ENCODE measurements at regions not wholly inside any gene's neighbourhood (a gene's known extent, or its start where the extent isn't known, plus 50 kb on each side); places are given as distances from the start of the nearest gene placed in this dataset.

GRCh38 chrX:122934131-122934530 is 249.9 kb upstream of the GRIA3 start:
- 88 to 100% methylated on average over 1 of the region's 1 CpG for WGBS, 2 donors
- no peak overlapping the region for H3K27ac ChIP-seq
- no peaks in the 10 kb centered on the region for H3K4me1 ChIP-seq
- DNase-seq: no peak
- H3K27me3 ChIP-seq: no peaks in the 10 kb centered on the region
- TF ChIP-seq EP300 (IDR thresholded peaks at IDR 0.05): no peak
- TF ChIP-seq POLR2A (IDR thresholded peaks at IDR 0.05): no peak
- TF ChIP-seq, protein P1, sequence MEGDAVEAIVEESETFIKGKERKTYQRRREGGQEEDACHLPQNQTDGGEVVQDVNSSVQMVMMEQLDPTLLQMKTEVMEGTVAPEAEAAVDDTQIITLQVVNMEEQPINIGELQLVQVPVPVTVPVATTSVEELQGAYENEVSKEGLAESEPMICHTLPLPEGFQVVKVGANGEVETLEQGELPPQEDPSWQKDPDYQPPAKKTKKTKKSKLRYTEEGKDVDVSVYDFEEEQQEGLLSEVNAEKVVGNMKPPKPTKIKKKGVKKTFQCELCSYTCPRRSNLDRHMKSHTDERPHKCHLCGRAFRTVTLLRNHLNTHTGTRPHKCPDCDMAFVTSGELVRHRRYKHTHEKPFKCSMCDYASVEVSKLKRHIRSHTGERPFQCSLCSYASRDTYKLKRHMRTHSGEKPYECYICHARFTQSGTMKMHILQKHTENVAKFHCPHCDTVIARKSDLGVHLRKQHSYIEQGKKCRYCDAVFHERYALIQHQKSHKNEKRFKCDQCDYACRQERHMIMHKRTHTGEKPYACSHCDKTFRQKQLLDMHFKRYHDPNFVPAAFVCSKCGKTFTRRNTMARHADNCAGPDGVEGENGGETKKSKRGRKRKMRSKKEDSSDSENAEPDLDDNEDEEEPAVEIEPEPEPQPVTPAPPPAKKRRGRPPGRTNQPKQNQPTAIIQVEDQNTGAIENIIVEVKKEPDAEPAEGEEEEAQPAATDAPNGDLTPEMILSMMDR (IDR thresholded peaks at IDR 0.05): no peak
- no peak for TF ChIP-seq POLR2AphosphoS5 (IDR thresholded peaks at IDR 0.05)
- H3K4me3 ChIP-seq: no peak overlapping the region
- no peak for ATAC-seq (ENCODE audit: low FRiP score in 2 of 2)
- no peaks in the 10 kb centered on the region for H3K36me3 ChIP-seq
- no peaks in the 10 kb centered on the region for H3K9me3 ChIP-seq

DNA sequence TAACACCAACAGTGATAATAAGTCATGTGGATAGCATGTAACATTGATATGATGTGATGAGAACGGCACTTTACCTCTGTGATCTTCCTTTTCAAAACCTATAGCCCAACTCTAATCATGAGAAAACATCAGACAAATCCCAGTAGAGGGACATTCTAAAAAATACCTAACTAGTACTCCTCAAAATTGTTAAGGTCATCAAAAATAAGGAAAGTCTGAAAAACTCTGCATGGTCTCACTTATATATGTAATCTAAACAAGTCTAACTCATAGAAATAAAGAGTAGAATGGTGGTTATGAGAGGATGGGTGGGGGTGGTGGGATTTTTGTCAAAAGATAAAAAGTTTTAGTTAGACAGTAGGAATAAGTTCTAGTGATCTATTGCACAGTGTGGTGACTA is 243.9 kb upstream of the GRIA3 start:
- no peak for DNase-seq
- Histone ChIP-seq H3K4me1 (no peaks in the 10 kb centered on the region), H3K9me3 (no peaks in the 10 kb centered on the region), H3K36me3 (no peaks in the 10 kb centered on the region), H3K27me3 (no peaks in the 10 kb centered on the region), H3K4me3 (no peak overlapping the region), H3K27ac (no peak overlapping the region)
- TF ChIP-seq EP300 (IDR thresholded peaks at IDR 0.05) (no peak), POLR2A (IDR thresholded peaks at IDR 0.05) (no peak)
- TF ChIP-seq, protein P1 (IDR thresholded peaks at IDR 0.05): no peak
- WGBS, 2 donors: 60 to 65% methylated on average over 1 of the region's 1 CpG
- no peak for ATAC-seq (ENCODE audit: low FRiP score in 2 of 2)

DNA sequence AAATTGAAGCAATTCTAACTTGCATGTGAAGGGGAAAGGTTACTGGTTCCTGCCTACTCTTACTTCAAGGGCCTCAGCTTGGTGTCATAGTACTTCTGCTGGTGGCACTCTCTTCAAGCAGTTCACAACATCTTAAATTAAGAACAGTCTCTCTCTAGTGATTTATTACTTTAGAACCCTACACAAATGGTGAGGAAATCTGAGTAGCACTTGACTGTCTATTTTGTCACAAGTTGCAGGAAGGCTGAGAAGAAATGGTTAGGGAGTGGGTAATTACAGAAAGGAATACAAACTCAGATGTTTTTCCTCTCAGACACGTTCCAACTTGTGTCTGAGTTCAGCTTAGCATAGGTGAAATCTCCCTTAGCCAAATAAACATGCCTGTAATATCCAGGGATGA is 242.3 kb upstream of the GRIA3 start:
- no peaks in the 10 kb centered on the region for H3K27me3 ChIP-seq
- H3K36me3 ChIP-seq: no peaks in the 10 kb centered on the region
- H3K9me3 ChIP-seq: no peaks in the 10 kb centered on the region
- DNase-seq: no peak
- no peak overlapping the region for H3K4me3 ChIP-seq
- no peak overlapping the region for H3K27ac ChIP-seq
- TF ChIP-seq POLR2AphosphoS5 (IDR thresholded peaks at IDR 0.05) (no peak), EP300 (IDR thresholded peaks at IDR 0.05) (no peak), POLR2A (IDR thresholded peaks at IDR 0.05) (no peak)
- TF ChIP-seq, protein P1 (IDR thresholded peaks at IDR 0.05): no peak
- 0 to 23% methylated on average over 1 of the region's 1 CpG for WGBS, 2 donors
- ATAC-seq (ENCODE audit: low FRiP score in 2 of 2): no peak
- no peaks in the 10 kb centered on the region for H3K4me1 ChIP-seq

DNA sequence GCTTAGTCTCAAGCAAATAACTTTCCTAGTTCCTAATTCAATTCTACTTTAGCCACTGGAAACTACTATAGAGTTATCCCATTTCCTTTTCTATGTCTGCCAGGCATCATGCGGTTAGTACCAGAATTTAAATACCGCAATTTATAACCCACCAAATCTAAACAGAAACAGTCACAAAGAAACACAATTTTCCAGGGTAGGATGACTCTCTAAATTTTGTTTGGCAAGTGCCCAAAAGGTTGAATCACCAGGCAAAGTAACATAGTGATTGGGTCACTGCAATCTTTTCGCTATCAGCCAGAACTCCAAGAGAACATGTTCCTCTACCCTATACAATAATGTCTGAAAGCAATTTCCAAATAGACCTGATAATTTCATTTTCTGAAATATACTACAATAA is 240.2 kb upstream of the GRIA3 start:
- no peak overlapping the region for H3K4me3 ChIP-seq
- H3K27ac ChIP-seq: no peak overlapping the region
- H3K4me1 ChIP-seq: no peaks in the 10 kb centered on the region
- DNase-seq (no peak), ATAC-seq (ENCODE audit: low FRiP score in 2 of 2) (no peak)
- no peaks in the 10 kb centered on the region for H3K27me3 ChIP-seq
- 92 to 93% methylated on average over 3 of the region's 3 CpGs for WGBS, 2 donors
- TF ChIP-seq, protein P1 (IDR thresholded peaks at IDR 0.05): no peak
- TF ChIP-seq POLR2A (IDR thresholded peaks at IDR 0.05) (no peak), EP300 (IDR thresholded peaks at IDR 0.05) (no peak), POLR2AphosphoS5 (IDR thresholded peaks at IDR 0.05) (no peak)
- H3K36me3 ChIP-seq: no peaks in the 10 kb centered on the region
- no peaks in the 10 kb centered on the region for H3K9me3 ChIP-seq

- TF ChIP-seq, protein P1 (IDR thresholded peaks at IDR 0.05): no peak
- TF ChIP-seq EP300 (IDR thresholded peaks at IDR 0.05): no peak
- no peak for TF ChIP-seq POLR2AphosphoS5 (IDR thresholded peaks at IDR 0.05)
- TF ChIP-seq POLR2A (IDR thresholded peaks at IDR 0.05): no peak
- no peak overlapping the region for H3K27ac ChIP-seq
- no peaks in the 10 kb centered on the region for H3K36me3 ChIP-seq
- no peaks in the 10 kb centered on the region for H3K4me1 ChIP-seq
- 78 to 93% methylated on average over 4 of the region's 4 CpGs for WGBS, 2 donors
- no peaks in the 10 kb centered on the region for H3K27me3 ChIP-seq
- ATAC-seq (ENCODE audit: low FRiP score in 2 of 2): no peak
- H3K4me3 ChIP-seq: no peak overlapping the region
- H3K9me3 ChIP-seq: no peaks in the 10 kb centered on the region
- DNase-seq: no peak
Observed at GRCh38 chrX:122945328-122945727, 238.8 kb upstream of the GRIA3 start.
